Panc1 (cell line): ENCODE measurements at regions not wholly inside any gene's neighbourhood (a gene's known extent, or its start where the extent isn't known, plus 50 kb on each side); places are given as distances from the start of the nearest gene placed in this dataset.

Experiments used
- ATAC-seq: fragments of 200-7000 bp; cut with Tn5 transposase; 2 replicates; pipeline ENCODE4 v1.9.1; 2020; ENCODE audit warnings: mild to moderate bottlenecking, moderate library complexity
- BruUV-seq: library from RNA; stranded (reverse); fragments of 400-500 nt; replicated peaks from 2 replicates; lab custom pipeline; 2021; lab: Mats Ljungman, UMichigan
- CTCF ChIA-PET: fragments of 300-600 bp; sonication (Branson Sonifier 250); formaldehyde crosslinking; loops from one replicate; lab custom pipeline; 2022; ENCODE audit warnings: antibody characterized with exemption; lab: Charles Lee
- POLR2A ChIA-PET: fragments of 300-600 bp; sonication (Branson Sonifier 250); formaldehyde crosslinking; loops from one replicate; lab custom pipeline; 2022; ENCODE audit warnings: antibody characterized with exemption; lab: Charles Lee
- DNase-seq: peaks from one replicate; pipeline ENCODE4 v3.0.0-alpha.2; 2010; ENCODE audit warnings: low read depth, low spot score
- H3K27ac ChIP-seq: 2 replicates; pipeline ENCODE4 v1.5.1; 2011; ENCODE audit warnings: mild to moderate bottlenecking, low read length, inconsistent platforms
- H3K27me3 ChIP-seq: fragments of 200-500 bp; sonication (Bioruptor generic); 2 replicates; pipeline ENCODE4 v1.6.0; 2014; ENCODE audit warnings: low read length, inconsistent platforms; ENCODE audit not compliant: control insufficient read depth, insufficient read depth
- H3K36me3 ChIP-seq: fragments of 200-500 bp; sonication (Bioruptor generic); 2 replicates; pipeline ENCODE4 v1.5.1; 2014; ENCODE audit warnings: inconsistent platforms, mild to moderate bottlenecking, low read length, moderate library complexity; ENCODE audit not compliant: control insufficient read depth, insufficient read depth
- H3K4me1 ChIP-seq: 2 replicates; pipeline ENCODE4 v1.5.1; 2011; ENCODE audit warnings: inconsistent platforms, mild to moderate bottlenecking, low read length, moderate library complexity; ENCODE audit not compliant: control insufficient read depth, insufficient read depth
- H3K4me3 ChIP-seq, 2 experiments: 2 replicates each; pipeline ENCODE4 v1.5.1; 2011 to 2012; ENCODE audit warnings: low read depth in 2 of 2, low read length in 2 of 2, mild to moderate bottlenecking in 2 of 2, inconsistent platforms in 1 of 2, moderate library complexity in 1 of 2
- H3K9me3 ChIP-seq: fragments of 200-500 bp; sonication (Bioruptor generic); 2 replicates; pipeline ENCODE4 v1.5.1; 2014; ENCODE audit warnings: low read depth, mild to moderate bottlenecking, inconsistent platforms, low read length, moderate library complexity; ENCODE audit not compliant: control insufficient read depth, insufficient read depth
- POLR2AphosphoS5 ChIP-seq: IDR thresholded peaks from 2 replicates; pipeline ENCODE4 v1.6.1; 2012; ENCODE audit warnings: mild to moderate bottlenecking, low read depth, low read length, moderate library complexity
- SIN3A ChIP-seq: IDR thresholded peaks from 2 replicates; pipeline ENCODE4 v1.6.1; 2012; ENCODE audit warnings: low read depth, mild to moderate bottlenecking, low read length, moderate library complexity, borderline replicate concordance; ENCODE audit not compliant: insufficient read depth
- TCF7L2 ChIP-seq: IDR thresholded peaks from 2 replicates; pipeline ENCODE4 v1.6.1; 2011; ENCODE audit warnings: mild to moderate bottlenecking, low read depth, low read length, inconsistent platforms
- in situ Hi-C: cut with HindIII; loops from 2 replicates; pipeline ENCODE4 v1.10.0; 2016; ENCODE audit warnings: low sequenced_read_pairs, low pct_unique_long_range_greater_than_20kb
- intact Hi-C: fragments of 100-400 bp; cut with micrococcal nuclease; formaldehyde crosslinking; loops from one replicate; pipeline ENCODE4 v1.10.0; 2022; ENCODE audit not compliant: unreplicated experiment
- TF ChIP-seq, protein P1 (sequence below): fragments of 450-650 bp; IDR thresholded peaks from 2 replicates; pipeline ENCODE4 v1.5.1; 2017; ENCODE audit warnings: mild to moderate bottlenecking
- TF ChIP-seq, protein P2 (sequence below), 2 experiments: IDR thresholded peaks; 2 replicates each; pipeline ENCODE4 v1.6.1; 2011 to 2012; ENCODE audit warnings: low read depth in 2 of 2, control low read depth in 1 of 2, low read length in 1 of 2, mild to moderate bottlenecking in 1 of 2, moderate library complexity in 1 of 2; ENCODE audit not compliant: insufficient read depth in 1 of 2

DNA sequence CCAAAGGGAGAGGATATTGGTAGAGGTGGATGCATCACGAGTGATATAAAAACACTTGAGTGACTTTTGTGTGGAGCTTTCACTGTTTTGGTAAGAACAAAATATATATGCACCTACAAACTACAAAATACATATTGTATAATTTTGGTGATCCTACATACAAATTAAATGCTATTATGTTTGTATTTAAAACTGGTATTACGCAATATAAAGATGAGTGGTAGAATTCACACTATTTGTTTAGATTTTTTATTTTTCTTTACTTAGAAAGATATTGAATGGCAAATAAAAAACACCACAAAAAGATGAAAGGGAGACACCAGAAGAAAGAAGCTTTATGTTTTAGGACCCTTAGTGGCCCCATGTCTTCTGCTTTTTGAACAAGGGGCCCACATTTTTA, 770.7 kb upstream of the ID2 start:
- POLR2A ChIA-PET = no interaction called here

DNA sequence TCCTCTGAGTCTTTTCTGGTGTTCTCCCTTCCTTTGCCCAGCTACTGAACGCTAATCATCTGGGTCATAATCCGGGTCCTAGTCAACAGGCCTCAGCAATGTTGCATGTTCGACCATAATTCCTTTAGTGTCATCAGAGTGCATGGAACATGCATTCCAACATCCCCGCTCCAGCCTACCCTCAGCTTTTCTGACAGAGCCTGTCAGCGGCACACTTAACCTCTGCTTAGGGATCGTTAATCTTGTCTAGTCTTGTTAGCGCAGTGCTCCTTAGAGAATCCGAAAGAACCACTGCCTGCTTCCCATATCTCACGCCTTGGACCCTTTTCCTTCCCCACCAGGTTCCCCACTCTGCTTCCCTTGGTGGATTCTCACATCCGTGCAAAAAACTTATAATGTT, 767.9 kb upstream of the ID2 start:
- no peaks in the 10 kb centered on the region for H3K9me3 ChIP-seq
- in situ Hi-C loops = no loop called here
- no peaks in the 10 kb centered on the region; the same call in 1 of the 2 replicates for H3K27me3 ChIP-seq
- no peaks in the 10 kb centered on the region for H3K36me3 ChIP-seq
- CTCF ChIA-PET = no interaction called here
- DNase-seq (no peak), ATAC-seq (no peak)
- H3K27ac ChIP-seq = no peak overlapping the region
- BruUV-seq = no TSS peak
- POLR2A ChIA-PET = no interaction called here
- no peak overlapping the region for H3K4me3 ChIP-seq
- no peak for TF ChIP-seq SIN3A
- no peak for TF ChIP-seq POLR2AphosphoS5
- TF ChIP-seq, protein P1, sequence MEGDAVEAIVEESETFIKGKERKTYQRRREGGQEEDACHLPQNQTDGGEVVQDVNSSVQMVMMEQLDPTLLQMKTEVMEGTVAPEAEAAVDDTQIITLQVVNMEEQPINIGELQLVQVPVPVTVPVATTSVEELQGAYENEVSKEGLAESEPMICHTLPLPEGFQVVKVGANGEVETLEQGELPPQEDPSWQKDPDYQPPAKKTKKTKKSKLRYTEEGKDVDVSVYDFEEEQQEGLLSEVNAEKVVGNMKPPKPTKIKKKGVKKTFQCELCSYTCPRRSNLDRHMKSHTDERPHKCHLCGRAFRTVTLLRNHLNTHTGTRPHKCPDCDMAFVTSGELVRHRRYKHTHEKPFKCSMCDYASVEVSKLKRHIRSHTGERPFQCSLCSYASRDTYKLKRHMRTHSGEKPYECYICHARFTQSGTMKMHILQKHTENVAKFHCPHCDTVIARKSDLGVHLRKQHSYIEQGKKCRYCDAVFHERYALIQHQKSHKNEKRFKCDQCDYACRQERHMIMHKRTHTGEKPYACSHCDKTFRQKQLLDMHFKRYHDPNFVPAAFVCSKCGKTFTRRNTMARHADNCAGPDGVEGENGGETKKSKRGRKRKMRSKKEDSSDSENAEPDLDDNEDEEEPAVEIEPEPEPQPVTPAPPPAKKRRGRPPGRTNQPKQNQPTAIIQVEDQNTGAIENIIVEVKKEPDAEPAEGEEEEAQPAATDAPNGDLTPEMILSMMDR = no peak
- TF ChIP-seq TCF7L2 = no peak
- TF ChIP-seq, protein P2, sequence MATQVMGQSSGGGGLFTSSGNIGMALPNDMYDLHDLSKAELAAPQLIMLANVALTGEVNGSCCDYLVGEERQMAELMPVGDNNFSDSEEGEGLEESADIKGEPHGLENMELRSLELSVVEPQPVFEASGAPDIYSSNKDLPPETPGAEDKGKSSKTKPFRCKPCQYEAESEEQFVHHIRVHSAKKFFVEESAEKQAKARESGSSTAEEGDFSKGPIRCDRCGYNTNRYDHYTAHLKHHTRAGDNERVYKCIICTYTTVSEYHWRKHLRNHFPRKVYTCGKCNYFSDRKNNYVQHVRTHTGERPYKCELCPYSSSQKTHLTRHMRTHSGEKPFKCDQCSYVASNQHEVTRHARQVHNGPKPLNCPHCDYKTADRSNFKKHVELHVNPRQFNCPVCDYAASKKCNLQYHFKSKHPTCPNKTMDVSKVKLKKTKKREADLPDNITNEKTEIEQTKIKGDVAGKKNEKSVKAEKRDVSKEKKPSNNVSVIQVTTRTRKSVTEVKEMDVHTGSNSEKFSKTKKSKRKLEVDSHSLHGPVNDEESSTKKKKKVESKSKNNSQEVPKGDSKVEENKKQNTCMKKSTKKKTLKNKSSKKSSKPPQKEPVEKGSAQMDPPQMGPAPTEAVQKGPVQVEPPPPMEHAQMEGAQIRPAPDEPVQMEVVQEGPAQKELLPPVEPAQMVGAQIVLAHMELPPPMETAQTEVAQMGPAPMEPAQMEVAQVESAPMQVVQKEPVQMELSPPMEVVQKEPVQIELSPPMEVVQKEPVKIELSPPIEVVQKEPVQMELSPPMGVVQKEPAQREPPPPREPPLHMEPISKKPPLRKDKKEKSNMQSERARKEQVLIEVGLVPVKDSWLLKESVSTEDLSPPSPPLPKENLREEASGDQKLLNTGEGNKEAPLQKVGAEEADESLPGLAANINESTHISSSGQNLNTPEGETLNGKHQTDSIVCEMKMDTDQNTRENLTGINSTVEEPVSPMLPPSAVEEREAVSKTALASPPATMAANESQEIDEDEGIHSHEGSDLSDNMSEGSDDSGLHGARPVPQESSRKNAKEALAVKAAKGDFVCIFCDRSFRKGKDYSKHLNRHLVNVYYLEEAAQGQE (IDR thresholded peaks at IDR 0.05; ENCODE audit: insufficient read depth in 1 of 2, low read depth in 2 of 2, low read length in 1 of 2) = no peak
- intact Hi-C loops = no loop called here
- H3K4me1 ChIP-seq = no peaks in the 10 kb centered on the region

More for the DNA sequence above, 770.7 kb upstream of the ID2 start:
- no peak for TF ChIP-seq TCF7L2
- CTCF ChIA-PET = no interaction called here
- Histone ChIP-seq H3K36me3 (no peaks in the 10 kb centered on the region), H3K4me1 (no peaks in the 10 kb centered on the region), H3K4me3 (no peak overlapping the region), H3K27ac (no peak overlapping the region), H3K9me3 (no peaks in the 10 kb centered on the region), H3K27me3 (no peaks in the 10 kb centered on the region)
- no peak for DNase-seq
- ATAC-seq = no peak
- no TSS peak for BruUV-seq
- intact Hi-C loops = no loop called here
- in situ Hi-C loops = no loop called here

DNA sequence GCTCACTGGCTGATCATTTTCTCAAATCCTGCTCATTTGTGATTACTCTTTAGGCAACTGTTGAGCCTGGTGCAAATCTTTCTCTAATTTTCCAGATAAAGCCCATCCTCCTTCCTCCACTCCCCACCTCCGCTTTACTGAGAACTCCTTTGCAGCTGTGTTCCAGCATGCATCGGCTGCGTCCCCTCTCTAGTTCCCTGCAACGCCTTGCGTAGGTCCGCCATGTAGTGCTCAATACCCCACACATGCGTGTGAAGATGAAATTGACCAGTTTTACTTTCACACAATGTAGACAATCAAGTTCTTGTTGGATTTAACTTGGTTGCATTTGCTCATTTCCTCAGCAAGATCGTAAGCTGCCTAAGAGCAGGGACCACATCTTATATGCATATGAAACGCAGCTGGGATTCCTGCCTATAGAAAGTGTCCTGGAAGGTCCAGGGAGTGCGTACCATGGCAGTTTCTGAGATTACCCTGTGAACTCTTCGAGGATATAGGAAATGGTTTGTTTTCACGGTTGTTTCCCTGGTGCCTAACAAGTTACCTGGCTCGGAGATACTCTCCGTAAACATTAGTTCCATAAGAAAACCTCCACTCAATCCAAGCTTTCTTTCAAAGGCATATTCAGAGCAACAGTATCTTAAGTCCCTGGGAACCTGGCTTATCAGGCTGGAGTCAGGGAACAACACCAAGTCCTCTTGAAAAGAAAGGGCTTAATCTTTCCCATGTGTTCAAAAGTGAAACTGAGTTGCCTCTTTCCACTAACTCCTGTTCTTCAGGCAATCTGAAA, 766.4 kb upstream of the ID2 start:
- CTCF ChIA-PET = no interaction called here
- BruUV-seq = no TSS peak
- H3K4me1 ChIP-seq = no peaks in the 10 kb centered on the region
- H3K9me3 ChIP-seq = no peaks in the 10 kb centered on the region
- H3K27me3 ChIP-seq = no peaks in the 10 kb centered on the region; the same call in 1 of the 2 replicates
- POLR2A ChIA-PET = no interaction called here
- H3K4me3 ChIP-seq = peak overlapping the region; percentile 23 to 42
- no peaks in the 10 kb centered on the region for H3K36me3 ChIP-seq
- in situ Hi-C loops = no loop called here
- ATAC-seq = peak; percentile 75
- TF ChIP-seq, protein P1 = no peak
- TF ChIP-seq, protein P2 (IDR thresholded peaks at IDR 0.05; ENCODE audit: insufficient read depth in 1 of 2, low read depth in 2 of 2, low read length in 1 of 2) = no peak
- TF ChIP-seq SIN3A (no peak), POLR2AphosphoS5 (no peak), TCF7L2 (no peak)
- no peak overlapping the region for H3K27ac ChIP-seq
- intact Hi-C loops = no loop called here
- no peak for DNase-seq
